Smooth muscle cell (in vitro differentiated cells): ENCODE measurements at regions not wholly inside any gene's neighbourhood (a gene's known extent, or its start where the extent isn't known, plus 50 kb on each side); places are given as distances from the start of the nearest gene placed in this dataset.

ENCODE experiments used
- DNase-seq: peaks from one replicate; lab custom pipeline; 2025; ENCODE audit not compliant: unreplicated experiment; lab: John Stamatoyannopoulos, UW
- H2AFZ ChIP-seq: fragments of 200-600 bp; sonication (generic); 2 replicates; pipeline ENCODE4 v1.6.0; 2016; ENCODE audit warnings: antibody characterized with exemption, low read depth, mild to moderate bottlenecking
- H3F3A ChIP-seq: fragments of 200-600 bp; sonication (generic); 2 replicates; pipeline ENCODE4 v1.6.0; 2017; ENCODE audit warnings: antibody characterized with exemption, low read depth
- H3K27ac ChIP-seq: fragments of 200-600 bp; sonication (generic); 2 replicates; pipeline ENCODE4 v1.5.1; 2016; ENCODE audit warnings: low read depth, mild to moderate bottlenecking
- H3K27me3 ChIP-seq: fragments of 200-600 bp; sonication (generic); 2 replicates; pipeline ENCODE4 v1.6.1; 2016; ENCODE audit warnings: low read depth, mild to moderate bottlenecking
- H3K36me3 ChIP-seq: fragments of 200-600 bp; sonication (generic); 2 replicates; pipeline ENCODE4 v1.5.1; 2016; ENCODE audit warnings: low read depth
- H3K4me1 ChIP-seq: fragments of 200-600 bp; sonication (generic); 2 replicates; pipeline ENCODE4 v1.5.1; 2016; ENCODE audit warnings: low read depth
- H3K4me2 ChIP-seq: fragments of 200-600 bp; sonication (generic); 2 replicates; pipeline ENCODE4 v1.6.0; 2016; ENCODE audit warnings: mild to moderate bottlenecking
- H3K4me3 ChIP-seq: fragments of 200-600 bp; sonication (generic); 2 replicates; pipeline ENCODE4 v1.5.1; 2016; ENCODE audit warnings: mild to moderate bottlenecking
- H3K79me2 ChIP-seq: fragments of 200-600 bp; sonication (generic); 2 replicates; pipeline ENCODE4 v1.6.0; 2016; ENCODE audit warnings: low read depth, mild to moderate bottlenecking
- H3K9ac ChIP-seq: fragments of 200-600 bp; sonication (generic); 2 replicates; pipeline ENCODE4 v1.6.0; 2016; ENCODE audit warnings: low read depth
- H3K9me3 ChIP-seq: fragments of 200-600 bp; sonication (generic); replicated peaks from 2 replicates; pipeline ENCODE4 v1.5.1; 2016; ENCODE audit warnings: low read depth
- H4K20me1 ChIP-seq: fragments of 200-600 bp; sonication (generic); 2 replicates; pipeline ENCODE4 v1.6.0; 2016; ENCODE audit warnings: low read depth
- CTCF ChIP-seq: fragments of 200-600 bp; sonication (generic); IDR thresholded peaks from 2 replicates; pipeline ENCODE4 v1.5.1; 2017; ENCODE audit warnings: borderline replicate concordance, mild to moderate bottlenecking, antibody characterized with exemption; ENCODE audit not compliant: insufficient read depth, poor library complexity, severe bottlenecking
- WGBS: methylation state at CpG from one replicate; pipeline ENCODE4 v1.1.7; 2016; ENCODE audit warnings: low lambda C conversion rate; 5-methylcytosine and 5-hydroxymethylcytosine counted together

DNA sequence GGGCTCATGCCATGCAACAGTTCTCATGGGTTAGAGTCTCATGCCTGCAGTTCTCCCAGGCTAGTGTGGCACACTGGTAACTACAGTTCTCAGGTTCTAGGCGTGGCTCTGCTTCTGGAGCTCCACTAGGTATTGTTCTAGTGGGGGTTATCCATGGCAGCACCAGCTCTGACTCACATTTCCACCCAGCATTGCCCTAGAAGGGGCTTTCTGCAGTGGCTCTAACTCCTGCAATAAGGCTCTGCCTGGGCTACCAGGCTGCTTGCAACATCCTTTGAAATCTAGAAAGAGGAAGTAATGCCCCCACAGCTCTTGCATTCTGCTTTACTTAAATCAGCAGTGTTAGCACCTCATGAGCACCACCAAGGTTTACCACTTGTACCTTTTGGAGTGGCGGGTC is 220.3 kb upstream of the ARID2 start:
- TF ChIP-seq CTCF: no peak
- WGBS: 93% methylated on average over 2 of the region's 2 CpGs

DNA sequence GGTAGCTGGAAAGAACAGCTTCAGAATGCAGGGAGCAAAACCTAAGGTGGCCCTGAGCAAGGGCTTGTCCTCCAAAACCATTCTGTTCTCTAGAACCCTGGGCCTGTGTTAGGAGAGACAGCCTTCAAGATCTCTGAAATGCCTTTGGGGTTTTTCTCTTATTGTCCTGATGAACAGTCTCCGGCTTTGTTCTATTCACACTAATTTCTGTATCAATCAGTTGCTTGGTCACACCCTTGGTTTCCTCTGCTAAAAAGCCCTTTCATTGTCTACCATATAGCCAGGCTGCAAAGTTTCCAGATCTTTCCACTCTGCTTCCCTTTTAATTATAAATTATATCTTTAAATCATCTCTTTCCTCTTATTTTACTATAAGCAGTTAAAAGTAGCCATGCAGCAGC is 219.9 kb upstream of the ARID2 start:
- 100% methylated on average over 1 of the region's 1 CpG for WGBS
- H3K4me3 ChIP-seq: no peak overlapping the region

More for the DNA sequence above, 220.3 kb upstream of the ARID2 start:
- H3K27me3 ChIP-seq: no peaks in the 10 kb centered on the region
- no peaks in the 10 kb centered on the region for H3K9me3 ChIP-seq
- no peak overlapping the region for H3K27ac ChIP-seq
- no peak overlapping the region for H3K4me2 ChIP-seq
- H3K4me1 ChIP-seq: no peaks in the 10 kb centered on the region
- H3K36me3 ChIP-seq: no peaks in the 10 kb centered on the region
- DNase-seq: no peak
- H4K20me1 ChIP-seq: no peaks in the 10 kb centered on the region
- H3K4me3 ChIP-seq: no peak overlapping the region
- H3K9ac ChIP-seq: no peak overlapping the region
- no peak overlapping the region for H2AFZ ChIP-seq
- H3F3A ChIP-seq: no peaks in the 10 kb centered on the region
- H3K79me2 ChIP-seq: no peaks in the 10 kb centered on the region

GRCh38 chr12:45517381-45517780 is 212.1 kb upstream of the ARID2 start:
- no peaks in the 10 kb centered on the region for H3K9me3 ChIP-seq
- H3K79me2 ChIP-seq: no peaks in the 10 kb centered on the region
- no peak for TF ChIP-seq CTCF
- no peaks in the 10 kb centered on the region for H3F3A ChIP-seq
- 59% methylated on average over 3 of the region's 3 CpGs for WGBS
- H3K27me3 ChIP-seq: no peaks in the 10 kb centered on the region
- no peak overlapping the region for H3K27ac ChIP-seq
- no peak overlapping the region for H3K4me2 ChIP-seq
- no peaks in the 10 kb centered on the region for H3K4me1 ChIP-seq
- no peaks in the 10 kb centered on the region for H4K20me1 ChIP-seq
- H2AFZ ChIP-seq: no peak overlapping the region
- no peak overlapping the region for H3K4me3 ChIP-seq
- H3K9ac ChIP-seq: no peak overlapping the region
- H3K36me3 ChIP-seq: no peaks in the 10 kb centered on the region
- no peak for DNase-seq

More for the DNA sequence above, 219.9 kb upstream of the ARID2 start:
- Histone ChIP-seq H3K9ac (no peak overlapping the region), H3K36me3 (no peaks in the 10 kb centered on the region), H3F3A (no peaks in the 10 kb centered on the region), H3K79me2 (no peaks in the 10 kb centered on the region), H4K20me1 (no peaks in the 10 kb centered on the region), H3K4me1 (no peaks in the 10 kb centered on the region), H3K4me2 (no peak overlapping the region), H3K9me3 (no peaks in the 10 kb centered on the region), H3K27me3 (no peaks in the 10 kb centered on the region), H3K27ac (no peak overlapping the region), H2AFZ (no peak overlapping the region)
- no peak for DNase-seq
- TF ChIP-seq CTCF: no peak

- Histone ChIP-seq H3K9me3 (no peaks in the 10 kb centered on the region), H3K9ac (no peak overlapping the region), H2AFZ (no peak overlapping the region), H3K4me3 (no peak overlapping the region), H3K4me1 (no peaks in the 10 kb centered on the region), H4K20me1 (no peaks in the 10 kb centered on the region), H3K27me3 (no peaks in the 10 kb centered on the region), H3K4me2 (no peak overlapping the region), H3K36me3 (no peaks in the 10 kb centered on the region), H3K79me2 (no peaks in the 10 kb centered on the region), H3F3A (no peaks in the 10 kb centered on the region), H3K27ac (no peak overlapping the region)
- no peak for TF ChIP-seq CTCF
- DNase-seq: no peak
- 75% methylated on average over 10 of the region's 10 CpGs for WGBS
Measured at GRCh38 chr12:45518291-45519235, 210.9 kb upstream of the ARID2 start.
